PC-9 (cell line): ENCODE measurements at regions not wholly inside any gene's neighbourhood (a gene's known extent, or its start where the extent isn't known, plus 50 kb on each side); places are given as distances from the start of the nearest gene placed in this dataset.

Source experiments
- BruUV-seq: library from RNA; stranded (reverse); fragments of 400-500 nt; replicated peaks from 2 replicates; lab custom pipeline; 2021; lab: Mats Ljungman, UMichigan
- CTCF ChIA-PET: fragments of 300-600 bp; sonication (Branson Sonifier 250); formaldehyde crosslinking; loops from one replicate; lab custom pipeline; 2022; ENCODE audit warnings: antibody characterized with exemption; lab: Charles Lee
- POLR2A ChIA-PET: fragments of 300-600 bp; sonication (Branson Sonifier 250); formaldehyde crosslinking; loops from one replicate; lab custom pipeline; 2022; ENCODE audit warnings: antibody characterized with exemption; ENCODE audit not compliant: unreplicated experiment; lab: Charles Lee
- DNase-seq, 2 experiments: peaks; one replicate each; pipeline versions ENCODE4 v3.0.0 to v3.0.0-alpha.2; 2015 to 2022; ENCODE audit warnings: mixed read lengths in 1 of 2
- H2AFZ ChIP-seq: fragments of 200-600 bp; sonication (generic); 2 replicates; pipeline ENCODE4 v1.8.1; 2017; ENCODE audit warnings: antibody characterized with exemption
- H3F3A ChIP-seq: fragments of 200-600 bp; sonication (generic); 2 replicates; pipeline ENCODE4 v1.8.1; 2017; ENCODE audit warnings: antibody characterized with exemption, mild to moderate bottlenecking, low read depth; ENCODE audit not compliant: insufficient read depth
- H3K27ac ChIP-seq: fragments of 200-600 bp; sonication (generic); 2 replicates; pipeline ENCODE4 v1.6.1; 2016; ENCODE audit warnings: mixed run types
- H3K27me3 ChIP-seq: fragments of 200-600 bp; sonication (generic); 2 replicates; pipeline ENCODE4 v1.6.1; 2016; ENCODE audit warnings: low read depth, mixed run types; ENCODE audit not compliant: insufficient read depth
- H3K36me3 ChIP-seq: fragments of 200-600 bp; sonication (generic); 2 replicates; pipeline ENCODE4 v1.6.1; 2016; ENCODE audit warnings: low read depth, mixed run types
- H3K4me1 ChIP-seq: fragments of 200-600 bp; sonication (generic); replicated peaks from 2 replicates; pipeline ENCODE4 v1.6.1; 2016; ENCODE audit warnings: mixed run types; ENCODE audit not compliant: insufficient read depth
- H3K4me2 ChIP-seq: fragments of 200-600 bp; sonication (generic); 2 replicates; pipeline ENCODE4 v1.6.1; 2017; ENCODE audit warnings: mixed run types
- H3K4me3 ChIP-seq: fragments of 200-600 bp; sonication (generic); 2 replicates; pipeline ENCODE4 v1.6.1; 2016; ENCODE audit warnings: mixed run types
- H3K79me2 ChIP-seq: fragments of 200-600 bp; sonication (generic); 2 replicates; pipeline ENCODE4 v1.6.1; 2017; ENCODE audit warnings: low read depth, mixed run types
- H3K9me2 ChIP-seq: fragments of 200-600 bp; sonication (generic); 2 replicates; pipeline ENCODE4 v1.8.1; 2017; ENCODE audit warnings: mild to moderate bottlenecking; ENCODE audit not compliant: insufficient read depth
- H3K9me3 ChIP-seq: fragments of 200-600 bp; sonication (generic); 2 replicates; pipeline ENCODE4 v1.8.1; 2016; ENCODE audit warnings: low read depth; ENCODE audit not compliant: insufficient read depth
- H4K20me1 ChIP-seq: fragments of 200-600 bp; sonication (generic); 2 replicates; pipeline ENCODE4 v1.8.1; 2017; ENCODE audit not compliant: insufficient read depth
- CTCF ChIP-seq: fragments of 200-600 bp; sonication (generic); conservative IDR thresholded peaks from 2 replicates; pipeline ENCODE4 v1.6.1; 2017; ENCODE audit warnings: mixed run types, antibody characterized with exemption, mild to moderate bottlenecking, moderate library complexity
- EZH2 ChIP-seq: fragments of 200-600 bp; sonication (generic); IDR thresholded peaks from 2 replicates; pipeline ENCODE4 v1.8.0; 2017; ENCODE audit warnings: antibody characterized with exemption, low read depth
- intact Hi-C: fragments of 100-400 bp; cut with micrococcal nuclease; formaldehyde crosslinking; loops from one replicate; pipeline ENCODE4 v1.10.0; 2022; ENCODE audit not compliant: unreplicated experiment

DNA sequence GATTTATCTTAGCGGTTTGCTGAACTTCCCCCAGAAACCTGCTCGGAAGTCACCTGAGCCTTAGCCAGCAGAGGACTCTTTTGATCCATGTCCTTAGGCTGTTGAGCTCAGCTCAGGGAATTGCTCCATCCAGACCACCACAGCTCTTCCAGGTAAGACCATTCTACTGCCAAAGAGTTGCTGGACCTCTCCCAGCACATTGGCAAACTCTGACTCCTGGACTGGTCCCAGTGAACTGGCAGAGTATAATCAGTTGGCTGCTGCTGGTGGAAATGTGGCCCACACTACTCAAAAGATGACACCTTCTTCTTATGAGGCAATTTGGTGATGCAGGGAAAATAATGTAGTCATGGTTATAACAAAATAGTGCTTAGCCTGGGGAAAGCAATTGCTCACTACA lies 308.8 kb upstream of the FIGN start:
- BruUV-seq: no TSS peak
- no peaks in the 10 kb centered on the region for H3F3A ChIP-seq
- no peak overlapping the region for H3K4me3 ChIP-seq
- no peaks in the 10 kb centered on the region for H3K36me3 ChIP-seq
- TF ChIP-seq CTCF (no peak), EZH2 (no peak)
- no peaks in the 10 kb centered on the region for H4K20me1 ChIP-seq
- DNase-seq: no peak
- H3K79me2 ChIP-seq: no peaks in the 10 kb centered on the region
- intact Hi-C loops: no loop called here
- no peaks in the 10 kb centered on the region for H3K9me2 ChIP-seq
- no peaks in the 10 kb centered on the region for H3K4me1 ChIP-seq
- CTCF ChIA-PET: no interaction called here
- POLR2A ChIA-PET: no interaction called here
- H2AFZ ChIP-seq: no peak overlapping the region
- no peaks in the 10 kb centered on the region for H3K27me3 ChIP-seq
- H3K27ac ChIP-seq: no peak overlapping the region
- H3K9me3 ChIP-seq: no peaks in the 10 kb centered on the region
- no peak overlapping the region for H3K4me2 ChIP-seq

DNA sequence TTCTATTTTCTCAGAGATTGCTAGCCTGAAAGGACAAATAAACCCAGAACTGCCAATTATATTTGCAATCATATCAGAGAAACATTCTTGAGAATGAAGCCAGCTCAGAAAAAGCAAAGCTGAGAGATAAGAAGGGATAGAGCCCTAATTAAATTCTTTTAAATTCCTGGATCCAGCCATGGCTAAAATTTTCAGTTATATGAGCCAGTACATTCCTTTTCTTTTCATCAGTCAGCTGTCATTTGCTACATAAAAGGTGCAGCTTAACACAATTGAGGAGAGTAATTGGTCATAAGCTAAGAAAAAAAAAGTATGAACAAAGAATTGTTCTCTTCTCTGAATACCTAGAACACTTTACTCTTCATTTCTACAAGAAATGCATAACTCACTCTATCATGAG lies 303.5 kb upstream of the FIGN start:
- CTCF ChIA-PET: no interaction called here
- DNase-seq: no peak
- Histone ChIP-seq H3K4me2 (no peak overlapping the region), H3K36me3 (no peaks in the 10 kb centered on the region), H2AFZ (no peak overlapping the region), H3K4me3 (no peak overlapping the region), H3F3A (no peaks in the 10 kb centered on the region), H3K9me3 (no peaks in the 10 kb centered on the region), H3K27ac (no peak overlapping the region), H3K4me1 (no peaks in the 10 kb centered on the region), H4K20me1 (no peaks in the 10 kb centered on the region), H3K27me3 (no peaks in the 10 kb centered on the region), H3K79me2 (no peaks in the 10 kb centered on the region), H3K9me2 (no peaks in the 10 kb centered on the region)
- POLR2A ChIA-PET: no interaction called here
- BruUV-seq: no TSS peak
- no peak for TF ChIP-seq CTCF
- no peak for TF ChIP-seq EZH2
- intact Hi-C loops: no loop called here

GRCh38 chr2:164032995-164033394 lies 297.2 kb upstream of the FIGN start:
- Histone ChIP-seq H3K27ac (no peak overlapping the region), H4K20me1 (no peaks in the 10 kb centered on the region), H3K79me2 (no peaks in the 10 kb centered on the region), H3K36me3 (no peaks in the 10 kb centered on the region), H3F3A (no peaks in the 10 kb centered on the region), H3K4me1 (no peaks in the 10 kb centered on the region), H2AFZ (0 out of 2 replicates have a peak overlapping the region, but pooled peaks have one; percentile 18), H3K9me2 (no peaks in the 10 kb centered on the region), H3K27me3 (no peaks in the 10 kb centered on the region), H3K4me3 (no peak overlapping the region), H3K9me3 (no peaks in the 10 kb centered on the region), H3K4me2 (no peak overlapping the region)
- ChIA-PET CTCF (no interaction called here), POLR2A (no interaction called here)
- TF ChIP-seq CTCF: no peak
- no peak for TF ChIP-seq EZH2
- DNase-seq: no peak
- intact Hi-C loops: no loop called here
- BruUV-seq: no TSS peak
